Right lung (tissue), 2 donors: ENCODE measurements at regions not wholly inside any gene's neighbourhood (a gene's known extent, or its start where the extent isn't known, plus 50 kb on each side); places are given as distances from the start of the nearest gene placed in this dataset.
A peak's percentile ranks its signal among the peaks of the same experiment; 100 is the strongest.
"Not testable (repeated sequence)": the region's sequence is repeated elsewhere in the genome, so short reads cannot be mapped to it uniquely, and the experiment has no call there.

Experiments used
- DNase-seq, 2 donors: peaks; one replicate each; pipeline ENCODE4 v3.0.0-alpha.2; 2013

- DNase-seq, result no peak
These were observed 229.9 kb upstream of the DTNA start for GRCh38 chr18:34480162-34480700.

- no peak for DNase-seq
These were observed 227.9 kb upstream of the DTNA start for GRCh38 chr18:34482204-34482603.

- no peak for DNase-seq
These were observed 226.9 kb upstream of the DTNA start for GRCh38 chr18:34483198-34483597.

GRCh38 chr18:34491719-34492118 is 218.4 kb upstream of the DTNA start:
- no peak for DNase-seq

GRCh38 chr18:34492652-34493051 is 217.4 kb upstream of the DTNA start:
- DNase-seq, result no peak

- peak in 1 of 2 donors; percentile 38 for DNase-seq
These were observed 217.0 kb upstream of the DTNA start for GRCh38 chr18:34493099-34493544.

GRCh38 chr18:34493566-34494358 is 216.3 kb upstream of the DTNA start:
- peak in 1 of 2 donors; percentile 20 for DNase-seq

GRCh38 chr18:34494359-34494696 is 215.8 kb upstream of the DTNA start:
- no peak for DNase-seq

GRCh38 chr18:34495506-34495905 is 214.6 kb upstream of the DTNA start:
- peak; percentile 43 to 67 for DNase-seq

- DNase-seq, result no peak
These were observed 208.5 kb upstream of the DTNA start for GRCh38 chr18:34501553-34501952.

GRCh38 chr18:34506198-34506597 is 203.9 kb upstream of the DTNA start:
- no peak for DNase-seq

GRCh38 chr18:34509163-34509562 is 200.9 kb upstream of the DTNA start:
- no peak for DNase-seq

- DNase-seq, result no peak
These were observed 200.1 kb upstream of the DTNA start for GRCh38 chr18:34509879-34510586.

GRCh38 chr18:34510926-34511325 is 199.2 kb upstream of the DTNA start:
- no peak for DNase-seq

- no peak for DNase-seq
These were observed 198.7 kb upstream of the DTNA start for GRCh38 chr18:34511435-34511834.

GRCh38 chr18:34511879-34512278 is 198.2 kb upstream of the DTNA start:
- no peak for DNase-seq

- no peak for DNase-seq
These were observed 195.9 kb upstream of the DTNA start for GRCh38 chr18:34514238-34514637.

GRCh38 chr18:34514957-34515356 is 195.1 kb upstream of the DTNA start:
- no peak for DNase-seq

GRCh38 chr18:34516355-34516754 is 193.7 kb upstream of the DTNA start:
- DNase-seq, result not testable (repeated sequence)

- DNase-seq, result not testable (repeated sequence)
These were observed 193.1 kb upstream of the DTNA start for GRCh38 chr18:34516996-34517395.

- peak in 1 of 2 donors; percentile 21 for DNase-seq
These were observed 189.1 kb upstream of the DTNA start for GRCh38 chr18:34521040-34521439.

GRCh38 chr18:34522603-34523002 is 187.5 kb upstream of the DTNA start:
- no peak for DNase-seq

GRCh38 chr18:34525244-34525643 is 184.9 kb upstream of the DTNA start:
- no peak for DNase-seq
